Heart right ventricle (tissue), 16 donors: ENCODE measurements at regions not wholly inside any gene's neighbourhood (a gene's known extent, or its start where the extent isn't known, plus 50 kb on each side); places are given as distances from the start of the nearest gene placed in this dataset.

Experiments
- ATAC-seq, 8 donors: fragments of 200-7000 bp; cut with Tn5 transposase; one replicate each; pipeline ENCODE4 v1.9.1; 2020; ENCODE audit warnings: mild to moderate bottlenecking in 8 of 8, moderate library complexity in 8 of 8, moderate number of reproducible peaks in 1 of 8
- DNase-seq, 2 donors: peaks; one replicate each; pipeline ENCODE4 v3.0.0-alpha.2; 2020
- H3K27ac ChIP-seq, 10 donors: fragments of 200-600 bp; sonication (generic) in 2 of 10; one replicate each; pipeline versions ENCODE4 v1.5.0 to v1.8.0; 2020 to 2022; ENCODE audit warnings: mild to moderate bottlenecking in 3 of 10
- H3K27me3 ChIP-seq, 7 donors: fragments of 200-600 bp; one replicate each; pipeline ENCODE4 v1.8.0; 2021 to 2022; ENCODE audit warnings: mild to moderate bottlenecking in 2 of 7
- H3K36me3 ChIP-seq, 9 donors: fragments of 200-600 bp; sonication (generic) in 1 of 9; one replicate each; pipeline versions ENCODE4 v1.5.0 to v1.8.0; 2020 to 2022; ENCODE audit warnings: mild to moderate bottlenecking in 2 of 9
- H3K4me1 ChIP-seq, 9 donors: fragments of 200-600 bp; sonication (generic) in 1 of 9; one replicate each; pipeline versions ENCODE4 v1.5.0 to v1.8.0; 2020 to 2022; ENCODE audit warnings: mild to moderate bottlenecking in 4 of 9
- H3K4me3 ChIP-seq, 10 donors: fragments of 200-600 bp; sonication (generic) in 2 of 10; one replicate each; pipeline versions ENCODE4 v1.5.0 to v1.8.0; 2020 to 2022; ENCODE audit warnings: mild to moderate bottlenecking in 7 of 10, moderate library complexity in 2 of 10
- H3K9me3 ChIP-seq, 11 donors: fragments of 200-600 bp in 10 of 11; sonication (generic) in 2 of 11; one replicate each; pipeline versions ENCODE4 v1.5.0 to v1.8.0; 2013 to 2022; ENCODE audit warnings: mild to moderate bottlenecking in 2 of 11, control low read depth in 1 of 11, moderate library complexity in 1 of 11
- CTCF ChIP-seq, 9 donors: fragments of 200-600 bp; sonication (generic) in 2 of 9; IDR thresholded peaks; one replicate each; pipeline versions ENCODE4 v1.5.0 to v1.8.0; 2021 to 2022; ENCODE audit warnings: antibody characterized with exemption in 9 of 9, mild to moderate bottlenecking in 5 of 9, moderate library complexity in 1 of 9
- WGBS, 2 donors: extraction: QIAGEN DNeasy Blood & Tissue Kit; methylation state at CpG; one replicate each; pipeline ENCODE4 v1.1.7; 2013; ENCODE audit warnings: inconsistent platforms in 1 of 2; 5-methylcytosine and 5-hydroxymethylcytosine counted together
- intact Hi-C, 10 donors: fragments of 100-400 bp; cut with DNase I; formaldehyde crosslinking; loops; one replicate each; pipeline versions ENCODE4 v1.11.1 to v1.14.2; 2022
- donor health status: Arrhythmogenic right ventricular cardiomyopathy.
- donor health status: ischemic (EF 13 %, LVEDD 7.1; RV severe dilation, severe dysfunction).
- donor health status: healthy with polysubstance abuse.
- donor health status: DM: no; HTN: yes; CAD: no.
- donor health status: DM: no; HTN: no; CAD: no.
- donor health status: ischemic (EF 25% LVEDD 6.9; RV normal size, moderate dysfunction).
- donor health status: ischemic (EF 25% LVEDD 5.7; RV mildly dilated, moderate dysfunction).
- donor health status: healthy.
- donor health status: DM: yes; HTN: yes; CAD: no.
- donor health status: Ischemic cardiomyopathy.
- donor health status: ischemic (EF 35%, LVEDD 5.7; RV mildly dilated, moderate dysfunction).
- donor health status: nonischemic (EF 11% LVEDD 7.7; RV severe dilation, severe dysfunction).
- donor health status: DM: yes; HTN: yes; CAD: no.
- donor health status: PGD.
- donor health status: ischemic (EF 29% LVEDD 5.4; RV normal size, mild dysfunction).
- donor health status: nonischemic (EF 23%, LVEDD 6.1; RV moderate dilation, normal function).

GRCh38 chr11:98434296-98434695, 586.5 kb upstream of the CNTN5 start:
- H3K4me3 ChIP-seq, result no peak overlapping the region
- no peaks in the 10 kb centered on the region for H3K4me1 ChIP-seq
- intact Hi-C loops, result no loop called here
- H3K27ac ChIP-seq, result no peak overlapping the region
- H3K36me3 ChIP-seq, result no peaks in the 10 kb centered on the region
- H3K9me3 ChIP-seq, result peaks cover 0 to 37% (median 10%) of the 10 kb centered on the region in 11 donors
- no peak for ATAC-seq
- no peaks in the 10 kb centered on the region for H3K27me3 ChIP-seq
- no peak for DNase-seq
- TF ChIP-seq CTCF (IDR thresholded peaks at IDR 0.05), result no peak
- 62 to 75% methylated on average over 1 of the region's 1 CpG for WGBS, 2 donors

- no peaks in the 10 kb centered on the region for H3K27me3 ChIP-seq
- intact Hi-C loops, result no loop called here
- H3K4me3 ChIP-seq, result no peak overlapping the region
- TF ChIP-seq CTCF (IDR thresholded peaks at IDR 0.05), result no peak
- no peaks in the 10 kb centered on the region for H3K4me1 ChIP-seq
- ATAC-seq, result no peak
- WGBS, 2 donors, result 92 to 94% methylated on average over 11 of the region's 11 CpGs
- H3K27ac ChIP-seq, result no peak overlapping the region
- no peak for DNase-seq
- no peaks in the 10 kb centered on the region for H3K36me3 ChIP-seq
- peaks cover 0 to 5% (median 0%) of the 10 kb centered on the region in 11 donors for H3K9me3 ChIP-seq
Observed at GRCh38 chr11:98453378-98453777, 567.4 kb upstream of the CNTN5 start.

- Histone ChIP-seq H3K27ac (no peak overlapping the region), H3K9me3 (peaks cover 0 to 9% (median 0%) of the 10 kb centered on the region in 11 donors), H3K4me1 (no peaks in the 10 kb centered on the region), H3K27me3 (no peaks in the 10 kb centered on the region), H3K4me3 (no peak overlapping the region), H3K36me3 (no peaks in the 10 kb centered on the region)
- WGBS, 2 donors, result 66 to 71% methylated on average over 14 of the region's 14 CpGs
- TF ChIP-seq CTCF (IDR thresholded peaks at IDR 0.05), result no peak
- intact Hi-C loops, result no loop called here
- no peak for DNase-seq
- ATAC-seq, result no peak
Observed at GRCh38 chr11:98455500-98456307, 565.0 kb upstream of the CNTN5 start.

- Histone ChIP-seq H3K9me3 (peaks cover 0 to 9% (median 0%) of the 10 kb centered on the region in 11 donors), H3K27me3 (no peaks in the 10 kb centered on the region), H3K4me1 (no peaks in the 10 kb centered on the region), H3K36me3 (no peaks in the 10 kb centered on the region), H3K4me3 (no peak overlapping the region), H3K27ac (no peak overlapping the region)
- WGBS, 2 donors, result 81 to 90% methylated on average over 5 of the region's 5 CpGs
- intact Hi-C loops, result no loop called here
- no peak for TF ChIP-seq CTCF (IDR thresholded peaks at IDR 0.05)
- ATAC-seq, result no peak
- no peak for DNase-seq
Observed at GRCh38 chr11:98456308-98456680, 564.5 kb upstream of the CNTN5 start.
